Lower leg skin (tissue), 3 donors: ENCODE measurements at regions not wholly inside any gene's neighbourhood (a gene's known extent, or its start where the extent isn't known, plus 50 kb on each side); places are given as distances from the start of the nearest gene placed in this dataset.

Experiments
- CTCF ChIP-seq, 3 donors: fragments of 450-650 bp; IDR thresholded peaks; one replicate each; pipeline ENCODE4 v1.5.1; 2016; ENCODE audit warnings: antibody characterized with exemption in 3 of 3, mild to moderate bottlenecking in 3 of 3, moderate library complexity in 2 of 3
- POLR2A ChIP-seq, 2 donors: fragments of 450-650 bp; IDR thresholded peaks; one replicate each; pipeline ENCODE4 v1.6.1; 2016 to 2017; ENCODE audit warnings: antibody characterized with exemption in 2 of 2, mild to moderate bottlenecking in 1 of 2, moderate library complexity in 1 of 2

GRCh38 chr13:109485136-109485794 lies 301.1 kb downstream of the IRS2 start:
- no peak for TF ChIP-seq POLR2A (IDR thresholded peaks at IDR 0.05)
- TF ChIP-seq CTCF (IDR thresholded peaks at IDR 0.05): no peak
